ENCODE measurements at regions not wholly inside any gene's neighbourhood (a gene's known extent, or its start where the extent isn't known, plus 50 kb on each side); places are given as distances from the start of the nearest gene placed in this dataset.
"Not testable (repeated sequence)": the region's sequence is repeated elsewhere in the genome, so short reads cannot be mapped to it uniquely, and the experiment has no call there.

- DNase-seq, result no peak
Observed at GRCh38 chr19:27894906-27895754, 1317.8 kb downstream of the UQCRFS1 start.

DNA sequence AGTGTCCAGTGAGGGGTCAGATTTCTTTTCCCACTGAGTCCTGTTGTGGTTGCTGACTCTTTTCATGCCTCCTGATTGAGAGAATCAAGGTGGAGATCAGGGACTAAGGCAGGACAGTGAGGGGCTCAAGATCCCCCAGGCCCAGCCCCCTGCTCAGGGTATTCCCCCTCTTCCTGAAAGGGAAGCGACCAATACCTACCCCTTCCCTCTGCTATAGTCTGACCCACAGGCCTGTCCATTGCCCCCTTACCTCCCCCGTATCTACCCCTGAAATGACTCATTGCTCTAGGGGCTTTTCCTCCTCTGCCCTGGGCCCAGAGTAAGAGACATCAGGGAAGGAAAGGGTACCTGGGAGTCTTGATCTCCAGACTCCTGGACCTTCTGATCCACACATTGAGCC is 1320.5 kb downstream of the UQCRFS1 start:
- DNase-seq, result no peak

- no peak for DNase-seq
Observed at GRCh38 chr19:27891411-27891810, 1321.5 kb downstream of the UQCRFS1 start.

DNA sequence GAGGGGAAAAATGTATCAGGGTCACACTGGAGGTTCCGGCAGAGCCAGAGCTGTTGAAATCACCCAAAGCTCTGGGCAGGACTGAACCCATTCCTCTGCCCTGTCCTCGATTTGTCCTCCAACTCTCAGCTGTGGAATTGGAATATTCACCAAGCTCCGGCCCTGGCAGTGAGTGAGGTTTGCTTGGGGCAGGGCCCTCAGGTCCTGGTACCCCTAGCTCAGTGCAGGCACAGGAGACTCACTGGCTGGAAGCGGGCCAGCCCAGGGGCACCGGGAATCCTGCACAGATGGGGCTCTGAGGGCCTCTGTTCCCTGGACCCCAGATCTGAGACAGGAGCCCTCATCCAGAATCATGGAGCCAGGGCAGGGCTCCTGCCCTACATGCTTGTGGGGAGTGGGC is 1322.3 kb downstream of the UQCRFS1 start:
- no peak for DNase-seq

DNA sequence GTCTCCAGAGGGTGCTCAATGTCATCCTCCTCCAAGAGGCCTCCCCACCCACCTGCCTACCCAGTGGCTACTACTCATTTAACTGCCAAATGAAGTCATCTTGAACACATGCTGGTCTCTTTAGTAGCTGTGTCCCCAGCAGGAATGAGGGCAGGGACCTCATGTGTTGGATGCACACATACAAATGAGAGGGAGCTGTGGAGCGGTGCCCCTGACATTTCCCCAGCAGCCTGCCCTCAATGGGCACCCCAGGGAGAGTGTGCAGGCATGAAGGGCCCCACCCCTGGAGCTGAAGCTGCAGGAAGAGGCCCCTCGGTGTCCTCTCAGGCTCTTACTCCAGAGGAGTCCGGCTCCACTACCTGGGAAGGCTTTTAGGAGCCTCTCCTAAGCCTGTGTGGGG is 1322.7 kb downstream of the UQCRFS1 start:
- DNase-seq, result no peak

- DNase-seq, result no peak
Observed at GRCh38 chr19:27889156-27889555, 1323.8 kb downstream of the UQCRFS1 start.

- DNase-seq, result no peak
Observed at GRCh38 chr19:27887946-27888345, 1325.0 kb downstream of the UQCRFS1 start.

DNA sequence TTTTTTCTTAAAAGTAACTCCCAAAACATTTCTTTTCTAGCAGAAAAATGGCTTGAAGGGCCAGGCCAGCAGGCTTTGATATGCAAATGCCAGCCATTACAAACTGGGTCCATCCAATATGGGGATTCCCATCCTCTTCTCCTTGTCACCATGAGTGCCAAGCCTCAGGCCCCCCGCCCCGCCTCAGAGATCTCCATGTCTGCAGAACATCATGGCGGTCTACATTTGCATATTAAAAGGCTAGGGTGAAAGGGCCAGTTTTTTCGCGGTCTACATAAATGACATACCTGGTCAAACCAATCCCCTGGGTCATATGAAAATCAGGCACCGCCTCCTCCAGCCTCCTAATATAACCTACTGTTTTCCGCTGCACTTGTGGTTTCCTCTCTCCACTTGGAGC is 1327.6 kb downstream of the UQCRFS1 start:
- DNase-seq, result no peak

- no peak for DNase-seq
Observed at GRCh38 chr19:27884376-27884775, 1328.6 kb downstream of the UQCRFS1 start.

DNA sequence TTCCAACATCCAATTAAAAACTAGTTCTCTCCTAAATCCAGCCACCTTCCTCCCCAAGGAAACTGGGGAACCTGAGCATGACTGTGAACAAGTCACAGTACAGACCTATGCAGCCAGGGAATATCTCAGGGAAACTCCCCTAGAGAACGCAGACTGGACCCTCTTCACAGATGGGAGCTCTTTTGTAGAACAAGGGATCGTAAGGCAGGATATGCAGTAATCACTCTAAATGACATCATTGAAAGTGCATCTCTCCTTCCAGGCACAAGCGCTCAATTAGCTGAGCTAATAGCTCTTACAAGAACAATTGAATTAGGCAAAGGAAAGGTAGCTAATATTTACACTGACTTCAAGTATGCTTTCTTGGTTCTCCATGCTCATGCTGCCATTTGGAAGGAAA is 1331.7 kb downstream of the UQCRFS1 start:
- DNase-seq, result no peak

- no peak for DNase-seq
Observed at GRCh38 chr19:27876976-27877512, 1335.9 kb downstream of the UQCRFS1 start.

DNA sequence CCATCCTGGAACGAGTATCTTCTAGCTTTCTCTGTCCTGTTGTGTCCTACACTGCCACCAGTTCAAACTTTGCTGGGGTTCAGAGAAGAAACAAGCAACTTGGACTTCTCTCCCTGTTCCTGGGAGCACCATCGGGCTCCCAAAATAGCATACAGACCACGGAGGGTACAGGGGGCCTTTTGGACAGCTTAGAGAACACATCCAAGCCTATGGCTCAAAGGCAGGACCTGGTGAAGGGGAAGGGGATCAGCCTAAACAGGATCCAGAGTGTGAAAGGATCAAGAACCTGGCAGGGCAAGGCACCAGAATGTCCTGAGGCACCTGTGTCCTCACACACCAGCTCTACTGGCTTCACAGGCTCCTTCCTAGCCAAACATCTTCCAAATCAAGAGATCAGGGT is 1336.5 kb downstream of the UQCRFS1 start:
- DNase-seq, result no peak

DNA sequence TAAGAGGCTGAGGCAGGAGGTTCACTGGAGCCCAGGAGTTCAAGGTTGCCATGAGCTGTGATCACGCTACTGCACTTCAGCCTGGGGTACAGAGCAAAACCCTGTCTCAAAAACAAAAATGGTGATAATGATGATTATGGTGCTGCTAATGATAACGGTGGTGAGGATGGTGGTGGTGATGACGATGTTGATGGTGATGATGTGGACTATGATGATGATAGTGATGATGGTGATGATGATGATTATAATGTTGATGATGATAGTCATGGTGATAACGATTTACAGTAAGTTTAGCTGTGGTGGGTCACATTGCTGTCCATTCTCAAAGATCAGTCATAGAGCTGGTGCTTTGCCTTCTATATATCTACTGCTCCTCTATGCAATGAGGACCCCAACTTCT is 1340.6 kb downstream of the UQCRFS1 start:
- DNase-seq, result no peak

- no peak for DNase-seq
Observed at GRCh38 chr19:27870293-27870692, 1342.7 kb downstream of the UQCRFS1 start.

GRCh38 chr19:27868007-27868406 is 1344.9 kb downstream of the UQCRFS1 start:
- no peak for DNase-seq

GRCh38 chr19:27865927-27866777 is 1346.8 kb downstream of the UQCRFS1 start:
- no peak for DNase-seq

DNA sequence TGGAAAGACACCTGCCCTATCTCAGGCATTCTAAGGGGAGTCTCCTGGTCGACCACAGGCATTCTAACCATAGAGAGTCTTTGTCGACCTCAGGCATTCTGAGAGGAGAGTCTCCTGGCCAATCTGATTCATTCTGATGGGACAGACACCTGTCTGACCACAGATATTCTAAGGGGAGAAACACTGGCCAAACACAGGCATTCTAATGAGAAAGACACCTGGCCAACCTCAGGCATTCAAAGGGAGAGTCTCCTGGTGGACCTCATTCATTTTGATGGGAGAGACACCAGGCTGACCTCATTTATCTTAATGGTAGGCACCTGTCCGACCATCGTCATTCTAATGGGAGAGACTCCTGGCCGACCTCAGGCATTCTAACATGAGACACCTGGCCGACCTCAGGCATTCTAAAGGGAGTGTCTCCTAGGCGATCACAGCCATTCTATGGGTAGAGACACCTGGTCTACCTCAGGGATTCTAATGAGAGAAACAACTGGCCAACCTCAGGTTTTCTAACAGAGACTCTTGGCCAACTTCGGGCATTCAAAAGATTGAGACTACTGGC is 1351.5 kb downstream of the UQCRFS1 start:
- no peak for DNase-seq

GRCh38 chr19:27860309-27860934 is 1352.5 kb downstream of the UQCRFS1 start:
- DNase-seq, result no peak

- DNase-seq, result no peak
Observed at GRCh38 chr19:27859689-27860088, 1353.3 kb downstream of the UQCRFS1 start.

GRCh38 chr19:27858981-27859581 is 1353.9 kb downstream of the UQCRFS1 start:
- DNase-seq, result no peak

- not testable (repeated sequence) for DNase-seq
Observed at GRCh38 chr19:27852931-27853330, 1360.0 kb downstream of the UQCRFS1 start.

GRCh38 chr19:27851543-27852060 is 1361.3 kb downstream of the UQCRFS1 start:
- DNase-seq, result no peak

All from COR-L47 (cell line).